GM12878 (cell line): ENCODE measurements at regions not wholly inside any gene's neighbourhood (a gene's known extent, or its start where the extent isn't known, plus 50 kb on each side); places are given as distances from the start of the nearest gene placed in this dataset.

Source experiments
- ATAC-seq: fragments of 200-7000 bp; cut with Tn5 transposase; 3 replicates; pipeline ENCODE4 v1.9.1; 2020; ENCODE audit warnings: mild to moderate bottlenecking, moderate library complexity
- BruUV-seq: library from RNA; stranded (reverse); fragments of 400-500 nt; replicated peaks from 2 replicates; lab custom pipeline; 2021; lab: Mats Ljungman, UMichigan
- CTCF ChIA-PET: fragments of 300-600 bp; sonication (Branson Sonifier 250); formaldehyde crosslinking; extraction: SDS; loops from one replicate; lab custom pipeline; 2021; ENCODE audit warnings: inconsistent platforms; lab: Yijun Ruan, JAX
- POLR2A ChIA-PET: fragments of 350-600 bp; formaldehyde crosslinking; extraction: SDS; loops from one replicate; lab custom pipeline; 2021; ENCODE audit warnings: inconsistent platforms; lab: Charles Lee
- RAD21 ChIA-PET: fragments of 300-600 bp; sonication (Branson Sonifier 250); formaldehyde crosslinking; loops from one replicate; lab custom pipeline; 2023; ENCODE audit warnings: antibody characterized with exemption; ENCODE audit not compliant: unreplicated experiment; lab: Charles Lee
- SMC1A ChIA-PET: fragments of 300-600 bp; sonication (Branson Sonifier 250); formaldehyde crosslinking; loops from one replicate; lab custom pipeline; 2023; ENCODE audit not compliant: unreplicated experiment, uncharacterized antibody; lab: Charles Lee
- DNase-seq: peaks from one replicate; pipeline ENCODE4 v3.0.0-alpha.2; 2011; ENCODE audit warnings: low read depth, low spot score
- FAIRE-seq: peaks from 3 replicates; lab custom pipeline; 2011; peaks lifted over from hg19 to GRCh38; lab: Jason Lieb, UNC
- H2AFZ ChIP-seq: 2 replicates; pipeline ENCODE4 v1.6.0; 2011; ENCODE audit warnings: low read depth, low read length, control low read depth; ENCODE audit not compliant: control insufficient read depth
- H3K27ac ChIP-seq: 2 replicates; pipeline ENCODE4 v1.5.1; 2011; ENCODE audit warnings: control low read depth; ENCODE audit not compliant: control insufficient read depth, insufficient read depth
- H3K27me3 ChIP-seq, 2 experiments: replicated peaks in 1 of 2; 2 replicates each; pipeline versions ENCODE4 v1.6.0 to v1.6.1; 2011; ENCODE audit warnings: low read length in 1 of 2; ENCODE audit not compliant: control insufficient read depth in 2 of 2, insufficient read depth in 2 of 2
- H3K36me3 ChIP-seq, 2 experiments: 2 replicates each; pipeline ENCODE4 v1.5.1; 2011; ENCODE audit warnings: low read length in 1 of 2; ENCODE audit not compliant: control insufficient read depth in 2 of 2, insufficient read depth in 2 of 2
- H3K4me1 ChIP-seq: 2 replicates; pipeline ENCODE4 v1.6.1; 2011; ENCODE audit warnings: mild to moderate bottlenecking, low read length, moderate library complexity, mixed read lengths; ENCODE audit not compliant: control insufficient read depth, insufficient read depth
- H3K4me2 ChIP-seq: 2 replicates; pipeline ENCODE4 v1.6.0; 2011; ENCODE audit warnings: control low read depth; ENCODE audit not compliant: control insufficient read depth, insufficient read depth
- H3K4me3 ChIP-seq: fragments of 200-600 bp; sonication (generic); 2 replicates; pipeline ENCODE4 v1.5.1; 2016
- H3K79me2 ChIP-seq: 2 replicates; pipeline ENCODE4 v1.6.0; 2011; ENCODE audit warnings: low read length; ENCODE audit not compliant: control insufficient read depth, insufficient read depth
- H3K9ac ChIP-seq: 2 replicates; pipeline ENCODE4 v1.8.0; 2011; ENCODE audit warnings: low read length, control low read depth, mixed read lengths; ENCODE audit not compliant: control insufficient read depth, insufficient read depth
- H3K9me3 ChIP-seq: replicated peaks from 3 replicates; pipeline ENCODE4 v1.5.1; 2011; ENCODE audit warnings: mild to moderate bottlenecking, low read length; ENCODE audit not compliant: control insufficient read depth, insufficient read depth
- H4K20me1 ChIP-seq: 2 replicates; pipeline ENCODE4 v1.6.0; 2011; ENCODE audit not compliant: control insufficient read depth, insufficient read depth
- CBX5 ChIP-seq: sonication (generic); IDR thresholded peaks from 2 replicates; pipeline ENCODE4 v1.6.1; 2016; ENCODE audit warnings: low read depth, moderate library complexity, mild to moderate bottlenecking, inconsistent platforms
- DPF2 ChIP-seq: fragments of 450-650 bp; IDR thresholded peaks from 2 replicates; pipeline ENCODE4 v1.6.1; 2017; ENCODE audit warnings: mild to moderate bottlenecking
- EED ChIP-seq: sonication (generic); IDR thresholded peaks from 2 replicates; pipeline ENCODE4 v1.6.1; 2016; ENCODE audit warnings: antibody characterized with exemption, low read depth
- EP300 ChIP-seq, 2 experiments: fragments of 150-350 bp in 1 of 2; IDR thresholded peaks; 2 replicates each; pipeline ENCODE4 v1.6.1; 2011 to 2012; ENCODE audit warnings: low read depth in 2 of 2, low read length in 2 of 2, borderline replicate concordance in 1 of 2, improper control_type of control experiment in 1 of 2, inconsistent platforms in 1 of 2; ENCODE audit not compliant: control insufficient read depth in 1 of 2
- IKZF1 ChIP-seq: fragments of 450-650 bp; conservative IDR thresholded peaks from 2 replicates; pipeline ENCODE4 v1.6.1; 2017; ENCODE audit warnings: antibody characterized with exemption, mild to moderate bottlenecking
- IRF4 ChIP-seq: IDR thresholded peaks from 2 replicates; pipeline ENCODE4 v1.6.1; 2011; ENCODE audit warnings: low read depth, low read length
- JUND ChIP-seq: IDR thresholded peaks from 2 replicates; pipeline ENCODE4 v1.6.1; 2012; ENCODE audit warnings: low read depth, mild to moderate bottlenecking, low read length, improper control_type of control experiment, moderate library complexity
- KDM1A ChIP-seq: fragments of 200-600 bp; sonication (generic); IDR thresholded peaks from 2 replicates; pipeline ENCODE4 v1.6.1; 2016; ENCODE audit warnings: borderline replicate concordance
- NFXL1 ChIP-seq: fragments of 450-650 bp; IDR thresholded peaks from 2 replicates; pipeline ENCODE4 v1.6.1; 2017; ENCODE audit warnings: antibody characterized with exemption, mild to moderate bottlenecking, borderline replicate concordance
- NR2C1 ChIP-seq: fragments of 450-650 bp; IDR thresholded peaks from 2 replicates; pipeline ENCODE4 v1.6.1; 2017; ENCODE audit warnings: antibody characterized with exemption, mild to moderate bottlenecking, moderate library complexity
- PAX5 ChIP-seq: IDR thresholded peaks from 2 replicates; pipeline ENCODE4 v1.6.1; 2011; ENCODE audit warnings: low read depth, low read length, borderline replicate concordance
- RB1 ChIP-seq: fragments of 450-650 bp; formaldehyde crosslinking; IDR thresholded peaks from 2 replicates; pipeline ENCODE4 v1.6.1; 2017; ENCODE audit warnings: mild to moderate bottlenecking, borderline replicate concordance
- RELA ChIP-seq: fragments of 450-650 bp; IDR thresholded peaks from 2 replicates; pipeline ENCODE4 v1.8.0; 2014; ENCODE audit warnings: borderline replicate concordance; ENCODE audit not compliant: partially characterized antibody
- STAT1 ChIP-seq: fragments of 450-650 bp; conservative IDR thresholded peaks from 2 replicates; pipeline ENCODE4 v1.6.1; 2014; ENCODE audit warnings: antibody characterized with exemption, mild to moderate bottlenecking
- TCF7 ChIP-seq: IDR thresholded peaks from 2 replicates; pipeline ENCODE4 v1.6.1; 2014; ENCODE audit warnings: antibody characterized with exemption, borderline replicate concordance
- YBX1 ChIP-seq: fragments of 450-650 bp; IDR thresholded peaks from 2 replicates; pipeline ENCODE4 v1.6.1; 2016; ENCODE audit warnings: antibody characterized with exemption
- ZBTB33 ChIP-seq: fragments of 450-650 bp; IDR thresholded peaks from 2 replicates; pipeline ENCODE4 v1.6.1; 2017; ENCODE audit warnings: mild to moderate bottlenecking
- ZZZ3 ChIP-seq: IDR thresholded peaks from 2 replicates; pipeline ENCODE4 v1.6.1; 2011; ENCODE audit warnings: low read depth; ENCODE audit not compliant: control insufficient read depth, insufficient read length
- WGBS: methylation state at CpG from one replicate; pipeline ENCODE4 v1.1.6; 2016; ENCODE audit warnings: low lambda C conversion rate; ENCODE audit not compliant: insufficient replicate concordance, insufficient coverage; ENCODE audit errors: missing lambda C conversion rate; 5-methylcytosine and 5-hydroxymethylcytosine counted together
- in situ Hi-C: fragments of 300-500 bp; cut with MboI; formaldehyde crosslinking; loops from 9 replicates; pipeline ENCODE4 v1.14.3; 2018; ENCODE audit warnings: mixed read lengths
- intact Hi-C: fragments of 100-400 bp; cut with micrococcal nuclease; formaldehyde crosslinking; loops from one replicate; pipeline ENCODE4 v1.14.2; 2022; ENCODE audit not compliant: unreplicated experiment
- TF ChIP-seq, protein P1 (sequence below): IDR thresholded peaks from 2 replicates; pipeline ENCODE4 v1.6.1; 2012; ENCODE audit warnings: low read depth, low read length, improper control_type of control experiment

DNA sequence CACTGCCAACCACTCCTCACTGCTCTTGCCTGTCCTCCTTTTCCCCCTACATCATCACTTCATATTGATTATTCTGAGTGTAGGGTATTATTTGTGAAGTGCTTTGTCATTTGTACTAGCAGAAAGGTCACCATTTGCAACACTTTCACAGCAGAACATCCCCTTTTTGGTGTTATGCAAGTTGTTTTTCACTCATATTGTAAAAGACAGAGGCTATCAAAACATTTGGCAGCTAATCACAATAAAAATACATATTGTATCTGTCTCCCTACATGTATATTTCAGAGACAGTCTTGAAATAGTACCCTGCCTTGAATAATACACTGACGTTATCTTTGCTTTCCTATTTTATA is 82.3 kb downstream of the ANXA1 start:
- BruUV-seq, result no TSS peak
- Histone ChIP-seq H3K27me3 (no peaks in the 10 kb centered on the region), H3K36me3 (no peaks in the 10 kb centered on the region), H3K79me2 (no peaks in the 10 kb centered on the region), H3K4me2 (no peak overlapping the region), H3K4me1 (no peaks in the 10 kb centered on the region)
- no peak for ATAC-seq
- no peak for FAIRE-seq
- WGBS, result 94% methylated on average over 1 of the region's 1 CpG
- POLR2A ChIA-PET, result no interaction called here
- TF ChIP-seq ZZZ3 (no peak), NFXL1 (no peak), EP300 (IDR thresholded peaks at IDR 0.05; ENCODE audit: borderline replicate concordance in 1 of 2, control insufficient read depth in 1 of 2, low read depth in 2 of 2, low read length in 2 of 2) (no peak), KDM1A (no peak), PAX5 (no peak), CBX5 (no peak), STAT1 (no peak), TCF7 (no peak), NR2C1 (no peak), IKZF1 (no peak), DPF2 (no peak), RELA (no peak), YBX1 (no peak), ZBTB33 (no peak), JUND (no peak), IRF4 (no peak), RB1 (no peak), EED (no peak)
- TF ChIP-seq, protein P1, sequence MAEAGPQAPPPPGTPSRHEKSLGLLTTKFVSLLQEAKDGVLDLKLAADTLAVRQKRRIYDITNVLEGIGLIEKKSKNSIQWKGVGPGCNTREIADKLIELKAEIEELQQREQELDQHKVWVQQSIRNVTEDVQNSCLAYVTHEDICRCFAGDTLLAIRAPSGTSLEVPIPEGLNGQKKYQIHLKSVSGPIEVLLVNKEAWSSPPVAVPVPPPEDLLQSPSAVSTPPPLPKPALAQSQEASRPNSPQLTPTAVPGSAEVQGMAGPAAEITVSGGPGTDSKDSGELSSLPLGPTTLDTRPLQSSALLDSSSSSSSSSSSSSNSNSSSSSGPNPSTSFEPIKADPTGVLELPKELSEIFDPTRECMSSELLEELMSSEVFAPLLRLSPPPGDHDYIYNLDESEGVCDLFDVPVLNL, result no peak
- TF ChIP-seq, all 136 proteins: peak for 0
- Histone ChIP-seq H3K9me3 (no peaks in the 10 kb centered on the region), H3K4me3 (no peak overlapping the region), H4K20me1 (no peaks in the 10 kb centered on the region), H3K9ac (no peak overlapping the region), H2AFZ (no peak overlapping the region), H3K27ac (no peak overlapping the region)
- DNase-seq, result no peak
- SMC1A ChIA-PET, result interaction anchor here (1.3 kb wide), 1 partner anchor 34 kb away, joined by 4 read pairs; no protein-coding TSS in a partner anchor
- RAD21 ChIA-PET, result no interaction called here
- intact Hi-C loops (no loop called here), in situ Hi-C loops (no loop called here)
- CTCF ChIA-PET, result interaction anchor here (0.8 kb wide), 1 partner anchor 33 kb away, joined by 4 read pairs; no protein-coding TSS in a partner anchor
